Keratinocyte (primary cell): ENCODE measurements at regions not wholly inside any gene's neighbourhood (a gene's known extent, or its start where the extent isn't known, plus 50 kb on each side); places are given as distances from the start of the nearest gene placed in this dataset.

Source experiments
- DNase-seq: peaks from one replicate; pipeline ENCODE4 v3.0.0-alpha.2; 2011; ENCODE audit warnings: low read depth, missing footprints, low spot score
- FAIRE-seq: peaks from 2 replicates; lab custom pipeline; 2011; peaks lifted over from hg19 to GRCh38; lab: Jason Lieb, UNC
- H2AFZ ChIP-seq: 2 replicates; pipeline ENCODE4 v1.6.0; 2012; ENCODE audit warnings: low read length, control low read depth, inconsistent platforms; ENCODE audit not compliant: control insufficient read depth
- H3K27ac ChIP-seq: 2 replicates; pipeline ENCODE4 v1.5.1; 2011; ENCODE audit warnings: low read length; ENCODE audit not compliant: control insufficient read depth, insufficient read depth
- H3K27me3 ChIP-seq: 3 replicates; pipeline ENCODE4 v1.6.0; 2011; ENCODE audit warnings: low read length; ENCODE audit not compliant: control insufficient read depth, insufficient read depth; ENCODE audit errors: extremely low read depth
- H3K36me3 ChIP-seq, 2 experiments: 2 replicates in 1 of 2; 3 replicates in 1 of 2; pipeline ENCODE4 v1.5.1; 2011; ENCODE audit warnings: low read length in 2 of 2, mild to moderate bottlenecking in 1 of 2; ENCODE audit not compliant: control insufficient read depth in 2 of 2, insufficient read depth in 2 of 2; ENCODE audit errors: extremely low read depth in 1 of 2
- H3K4me1 ChIP-seq: 3 replicates; pipeline ENCODE4 v1.5.1; 2011; ENCODE audit warnings: low read length; ENCODE audit not compliant: control insufficient read depth, insufficient read depth; ENCODE audit errors: extremely low read depth
- H3K4me2 ChIP-seq: 3 replicates; pipeline ENCODE4 v1.6.0; 2011; ENCODE audit warnings: low read depth, low read length; ENCODE audit not compliant: control insufficient read depth, insufficient read depth; ENCODE audit errors: extremely low read depth
- H3K4me3 ChIP-seq, 3 experiments: fragments of 200-600 bp in 1 of 3; sonication (generic) in 1 of 3; 2 replicates in 2 of 3; 3 replicates in 1 of 3; pipeline ENCODE4 v1.5.1; 2011 to 2016; ENCODE audit warnings: low read length in 3 of 3, mild to moderate bottlenecking in 3 of 3, control low read depth in 2 of 3, inconsistent platforms in 1 of 3, low read depth in 1 of 3, mixed read lengths in 1 of 3, mixed run types in 1 of 3, moderate library complexity in 1 of 3; ENCODE audit not compliant: control insufficient read depth in 2 of 3, insufficient read depth in 2 of 3; ENCODE audit errors: extremely low read depth in 1 of 3
- H3K79me2 ChIP-seq: 2 replicates; pipeline ENCODE4 v1.6.0; 2012; ENCODE audit warnings: low read length; ENCODE audit not compliant: control insufficient read depth, insufficient read depth
- H3K9ac ChIP-seq: 3 replicates; pipeline ENCODE4 v1.6.0; 2011; ENCODE audit warnings: low read length; ENCODE audit not compliant: control insufficient read depth, insufficient read depth; ENCODE audit errors: extremely low read depth
- H3K9me1 ChIP-seq: 3 replicates; pipeline ENCODE4 v1.6.0; 2011; ENCODE audit warnings: low read length; ENCODE audit not compliant: control insufficient read depth, insufficient read depth; ENCODE audit errors: extremely low read depth
- H3K9me3 ChIP-seq: 2 replicates; pipeline ENCODE4 v1.5.1; 2012; ENCODE audit warnings: low read depth, low read length; ENCODE audit not compliant: control insufficient read depth
- H4K20me1 ChIP-seq: 3 replicates; pipeline ENCODE4 v1.6.0; 2011; ENCODE audit warnings: low read length; ENCODE audit not compliant: control insufficient read depth, insufficient read depth; ENCODE audit errors: extremely low read depth
- CTCF ChIP-seq, 3 experiments: IDR thresholded peaks in 1 of 3; conservative IDR thresholded peaks in 1 of 3; optimal IDR thresholded peaks in 1 of 3; 2 replicates in 2 of 3; 3 replicates in 1 of 3; pipeline versions ENCODE3 to v1.5.1; 2011; ENCODE audit warnings: low read length in 3 of 3, mild to moderate bottlenecking in 3 of 3, moderate library complexity in 2 of 3, control low read depth in 1 of 3, inconsistent platforms in 1 of 3; ENCODE audit not compliant: insufficient read depth in 2 of 3; ENCODE audit errors: extremely low read depth in 1 of 3
- EZH2 ChIP-seq: IDR thresholded peaks from one replicate; pipeline ENCODE4 v1.6.1; 2012; ENCODE audit warnings: inconsistent platforms, mild to moderate bottlenecking, low read length, moderate library complexity
- dilution Hi-C: fragments of 300-500 bp; cut with MboI; formaldehyde crosslinking; loops from one replicate; pipeline ENCODE4 v1.7.0; 2020; ENCODE audit warnings: low sequenced_read_pairs; ENCODE audit not compliant: extremely low pct_ligation_motif_present

GRCh38 chr6:4303638-4304037 is 168.3 kb upstream of the ECI2 start:
- Histone ChIP-seq H3K4me3 (no peak overlapping the region), H3K79me2 (no peaks in the 10 kb centered on the region), H3K36me3 (no peaks in the 10 kb centered on the region), H3K27ac (no peak overlapping the region), H3K4me1 (peaks cover 9% of the 10 kb centered on the region), H3K4me2 (no peak overlapping the region), H3K27me3 (no peaks in the 10 kb centered on the region), H3K9me3 (no peaks in the 10 kb centered on the region), H3K9me1 (no peaks in the 10 kb centered on the region), H2AFZ (no peak overlapping the region), H3K9ac (no peak overlapping the region), H4K20me1 (no peaks in the 10 kb centered on the region)
- FAIRE-seq (no peak), DNase-seq (no peak)
- dilution Hi-C loops: no loop called here
- TF ChIP-seq CTCF (optimal IDR thresholded peaks at IDR 0.05 in 1 of 3, IDR thresholded peaks at IDR 0.05 in 1 of 3, conservative IDR thresholded peaks at IDR 0.05 in 1 of 3; ENCODE audit: extremely low read depth in 1 of 3, insufficient read depth in 2 of 3, low read length in 3 of 3) (no peak), EZH2 (no peak)

DNA sequence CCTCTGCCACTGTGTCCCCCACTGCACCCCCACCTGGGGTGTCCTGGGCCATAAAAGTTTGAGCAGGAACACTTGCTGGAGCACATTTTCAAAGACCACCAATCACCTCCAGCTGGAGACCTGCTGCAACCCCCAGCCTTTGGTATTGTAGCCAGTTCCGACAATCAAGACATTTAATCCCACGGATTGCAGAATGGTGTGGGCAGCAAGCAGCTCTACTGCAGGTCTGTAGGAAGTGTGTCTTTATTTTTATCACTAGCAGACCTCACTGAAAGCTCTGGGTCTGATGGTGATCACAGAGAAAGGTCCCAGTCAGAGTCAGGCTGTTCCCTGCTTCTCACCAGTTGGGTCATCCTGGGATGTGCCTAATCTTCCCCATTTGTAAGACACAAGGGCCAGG is 167.1 kb upstream of the ECI2 start:
- Histone ChIP-seq H3K36me3 (no peaks in the 10 kb centered on the region), H3K27me3 (no peaks in the 10 kb centered on the region), H3K4me3 (no peak overlapping the region), H3K9me1 (no peaks in the 10 kb centered on the region), H3K27ac (no peak overlapping the region), H3K9ac (no peak overlapping the region), H2AFZ (no peak overlapping the region), H3K79me2 (no peaks in the 10 kb centered on the region), H3K4me1 (peaks cover 9% of the 10 kb centered on the region), H4K20me1 (no peaks in the 10 kb centered on the region), H3K4me2 (no peak overlapping the region), H3K9me3 (no peaks in the 10 kb centered on the region)
- no peak for TF ChIP-seq CTCF (optimal IDR thresholded peaks at IDR 0.05 in 1 of 3, IDR thresholded peaks at IDR 0.05 in 1 of 3, conservative IDR thresholded peaks at IDR 0.05 in 1 of 3; ENCODE audit: extremely low read depth in 1 of 3, insufficient read depth in 2 of 3, low read length in 3 of 3)
- no peak for TF ChIP-seq EZH2
- FAIRE-seq: no peak
- dilution Hi-C loops: no loop called here
- no peak for DNase-seq
